ENCODE measurements at regions not wholly inside any gene's neighbourhood (a gene's known extent, or its start where the extent isn't known, plus 50 kb on each side); places are given as distances from the start of the nearest gene placed in this dataset.

DNA sequence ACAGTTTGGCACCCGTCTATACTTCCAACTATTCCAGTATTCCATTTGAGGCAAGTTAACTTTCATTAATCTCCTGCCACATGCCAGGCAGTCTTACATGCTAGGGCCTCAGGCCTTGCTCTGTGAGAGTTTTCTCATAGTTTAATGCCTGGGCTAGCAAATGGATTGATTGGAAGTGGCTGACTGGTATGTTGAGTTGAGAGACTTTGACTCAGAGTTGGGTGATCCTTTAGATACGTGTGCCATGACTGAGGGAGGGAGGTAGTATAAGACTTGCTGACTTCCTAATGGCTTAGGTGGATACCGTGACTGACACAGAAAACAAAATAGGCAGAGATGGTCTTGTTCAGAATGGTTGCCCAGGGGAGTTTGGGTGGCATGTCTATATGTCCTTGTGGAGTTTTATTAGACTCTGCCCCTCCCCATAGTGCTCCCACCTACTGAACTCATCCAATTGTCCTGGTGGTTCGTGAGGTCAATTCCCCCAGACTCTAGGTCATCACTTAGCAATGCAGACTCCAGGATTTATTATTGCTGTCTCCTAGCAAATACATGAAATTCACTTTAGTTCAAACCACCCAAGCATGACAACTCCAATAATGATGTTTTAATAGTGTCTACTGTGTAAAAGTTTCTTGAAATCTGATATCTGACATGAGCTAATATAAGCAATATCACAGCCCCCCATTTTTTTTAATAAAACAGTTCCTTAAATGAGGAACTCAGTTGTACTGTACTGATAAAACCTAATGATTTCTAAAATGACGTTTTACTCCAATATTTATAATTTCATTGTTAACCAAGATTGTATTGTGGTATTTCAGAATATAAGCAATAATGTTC is 413.9 kb upstream of the MDFIC2 start:
- H3K4me3 ChIP-seq (ENCODE audit: low read depth, low read length): no peak overlapping the region
- TF ChIP-seq, protein P1, sequence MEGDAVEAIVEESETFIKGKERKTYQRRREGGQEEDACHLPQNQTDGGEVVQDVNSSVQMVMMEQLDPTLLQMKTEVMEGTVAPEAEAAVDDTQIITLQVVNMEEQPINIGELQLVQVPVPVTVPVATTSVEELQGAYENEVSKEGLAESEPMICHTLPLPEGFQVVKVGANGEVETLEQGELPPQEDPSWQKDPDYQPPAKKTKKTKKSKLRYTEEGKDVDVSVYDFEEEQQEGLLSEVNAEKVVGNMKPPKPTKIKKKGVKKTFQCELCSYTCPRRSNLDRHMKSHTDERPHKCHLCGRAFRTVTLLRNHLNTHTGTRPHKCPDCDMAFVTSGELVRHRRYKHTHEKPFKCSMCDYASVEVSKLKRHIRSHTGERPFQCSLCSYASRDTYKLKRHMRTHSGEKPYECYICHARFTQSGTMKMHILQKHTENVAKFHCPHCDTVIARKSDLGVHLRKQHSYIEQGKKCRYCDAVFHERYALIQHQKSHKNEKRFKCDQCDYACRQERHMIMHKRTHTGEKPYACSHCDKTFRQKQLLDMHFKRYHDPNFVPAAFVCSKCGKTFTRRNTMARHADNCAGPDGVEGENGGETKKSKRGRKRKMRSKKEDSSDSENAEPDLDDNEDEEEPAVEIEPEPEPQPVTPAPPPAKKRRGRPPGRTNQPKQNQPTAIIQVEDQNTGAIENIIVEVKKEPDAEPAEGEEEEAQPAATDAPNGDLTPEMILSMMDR (IDR thresholded peaks at IDR 0.05; ENCODE audit: low read depth, low read length): no peak

DNA sequence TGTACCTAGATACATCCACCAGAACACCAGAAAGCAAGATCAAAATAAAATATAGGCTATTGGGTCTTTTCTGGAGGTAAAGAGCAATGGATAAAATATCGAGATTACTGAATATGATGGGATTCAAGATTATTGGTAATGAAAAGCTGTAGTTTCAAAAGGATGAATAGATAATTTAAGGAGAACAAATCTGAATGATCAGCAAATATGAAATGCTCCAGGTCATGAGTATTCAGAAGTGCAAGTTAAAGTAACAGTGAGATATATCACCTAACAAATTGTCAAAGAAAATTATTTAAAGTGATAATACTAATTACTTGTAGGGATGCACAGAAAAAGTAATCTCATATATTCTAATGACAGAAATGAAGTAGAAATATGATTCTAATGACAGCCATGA is 409.6 kb upstream of the MDFIC2 start:
- no peak overlapping the region for H3K4me3 ChIP-seq (ENCODE audit: low read depth, low read length)
- TF ChIP-seq, protein P1 (IDR thresholded peaks at IDR 0.05; ENCODE audit: low read depth, low read length): no peak

DNA sequence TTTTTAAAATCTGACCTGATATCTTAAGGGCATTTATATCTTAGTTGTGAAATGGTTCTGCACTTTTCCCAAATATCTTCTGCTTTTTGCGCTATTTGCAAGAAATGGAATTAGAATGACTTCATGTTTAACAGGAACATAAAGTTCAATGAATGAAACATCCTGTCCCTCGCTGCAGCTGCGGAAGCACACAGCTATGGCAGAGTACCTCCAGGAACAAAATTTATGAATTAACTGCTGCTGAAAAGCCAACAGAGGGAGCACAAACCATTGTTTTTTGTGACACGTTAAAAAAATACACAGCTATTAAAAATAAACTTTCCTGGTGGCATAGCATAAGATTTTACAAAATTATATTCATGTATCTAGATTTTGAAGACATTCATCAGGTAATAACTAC is 404.4 kb upstream of the MDFIC2 start:
- TF ChIP-seq, protein P1 (IDR thresholded peaks at IDR 0.05; ENCODE audit: low read depth, low read length): no peak
- H3K4me3 ChIP-seq (ENCODE audit: low read depth, low read length): no peak overlapping the region

DNA sequence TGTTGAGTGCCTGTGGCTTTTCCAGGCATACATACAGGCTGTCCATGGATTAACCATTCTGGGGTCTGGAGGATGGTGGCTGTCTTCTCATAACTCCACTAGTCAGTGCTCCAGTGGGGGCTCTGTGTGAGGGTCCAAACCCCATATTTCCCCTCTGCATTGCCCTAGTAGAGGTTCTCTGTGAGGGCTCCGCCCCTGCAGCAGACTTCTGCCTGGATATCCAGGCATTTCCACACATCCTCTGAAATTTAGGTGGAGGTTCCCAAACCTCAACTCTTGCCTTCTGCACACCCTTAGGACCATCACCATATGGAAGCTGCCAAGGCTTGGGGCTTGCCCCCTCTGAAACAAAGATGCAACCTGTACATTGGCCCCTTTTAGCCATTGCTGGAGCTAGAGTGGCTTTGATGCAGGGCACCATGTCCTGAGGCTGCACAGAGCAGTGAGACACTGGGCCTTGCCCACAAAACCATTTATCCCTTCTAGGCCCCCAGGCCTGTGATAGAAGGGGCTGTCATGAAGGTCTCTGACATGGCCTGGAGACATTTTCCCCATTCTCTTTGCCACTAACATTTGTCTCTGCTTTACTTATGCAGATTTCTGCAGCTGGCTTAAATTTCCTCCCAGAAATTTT is 400.1 kb upstream of the MDFIC2 start:
- TF ChIP-seq, protein P1 (IDR thresholded peaks at IDR 0.05; ENCODE audit: low read depth, low read length): no peak
- no peak overlapping the region for H3K4me3 ChIP-seq (ENCODE audit: low read depth, low read length)

DNA sequence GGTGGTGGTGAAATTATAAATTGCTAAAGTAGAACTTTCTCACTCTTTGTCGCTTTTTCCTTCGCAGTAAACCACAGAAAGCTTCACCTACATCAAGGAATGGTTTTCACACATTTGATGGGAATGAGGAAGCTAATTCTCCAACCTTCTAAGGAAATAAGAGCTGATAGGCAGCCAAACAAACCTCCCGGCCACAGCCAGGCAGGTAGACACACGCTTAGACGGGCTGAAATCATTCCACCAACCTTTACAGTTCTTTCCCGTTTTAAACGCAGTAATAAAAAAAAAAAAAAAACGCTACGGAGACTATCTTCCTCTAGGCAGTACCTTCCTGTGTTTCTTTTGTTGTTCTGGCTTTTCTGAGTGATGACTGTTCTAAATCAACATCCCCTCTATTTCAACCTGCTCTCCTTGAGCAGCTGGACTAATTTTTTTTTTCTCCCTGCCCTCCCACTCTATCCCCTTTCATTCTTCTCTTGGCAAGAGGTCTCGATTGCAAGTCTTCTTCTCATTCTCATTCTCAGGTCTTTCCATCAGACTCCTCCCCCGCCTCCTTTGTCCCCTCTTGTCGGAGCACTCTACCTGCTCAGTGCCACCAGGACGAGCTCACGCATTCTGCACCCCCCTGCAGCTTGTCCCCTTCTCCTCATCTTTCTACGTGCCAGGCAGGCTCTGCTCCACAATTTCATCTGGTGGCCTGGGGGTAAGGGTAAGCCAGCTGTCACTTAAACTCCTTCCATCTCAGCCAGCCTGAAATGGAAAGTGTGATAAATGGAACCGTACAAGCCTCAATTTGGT is 391.1 kb upstream of the MDFIC2 start:
- no peak overlapping the region for H3K4me3 ChIP-seq (ENCODE audit: low read depth, low read length)
- TF ChIP-seq, protein P1 (IDR thresholded peaks at IDR 0.05; ENCODE audit: low read depth, low read length): no peak

DNA sequence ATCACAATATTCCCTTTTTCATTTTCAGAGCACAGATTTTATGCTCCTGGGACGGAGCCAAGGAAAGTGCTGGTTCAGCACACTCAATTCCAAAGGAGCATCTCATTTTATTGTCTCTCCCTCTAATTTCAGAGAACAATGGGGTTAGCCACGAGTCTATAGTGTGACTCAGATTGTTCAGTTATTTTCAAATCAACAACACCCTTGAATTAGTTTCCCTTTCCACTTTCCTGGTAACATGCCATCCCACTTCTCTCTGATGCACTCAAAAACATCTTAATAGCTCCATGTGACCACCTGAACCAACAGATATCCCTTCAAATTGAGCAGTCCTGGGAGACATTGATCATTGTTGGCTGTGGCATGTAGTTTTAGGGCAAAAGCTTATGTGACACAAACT is 389.7 kb upstream of the MDFIC2 start:
- TF ChIP-seq, protein P1 (IDR thresholded peaks at IDR 0.05; ENCODE audit: low read depth, low read length): no peak
- no peak overlapping the region for H3K4me3 ChIP-seq (ENCODE audit: low read depth, low read length)

Data from WI38 (cell line).